ENCODE measurements at regions not wholly inside any gene's neighbourhood (a gene's known extent, or its start where the extent isn't known, plus 50 kb on each side); places are given as distances from the start of the nearest gene placed in this dataset.

DNA sequence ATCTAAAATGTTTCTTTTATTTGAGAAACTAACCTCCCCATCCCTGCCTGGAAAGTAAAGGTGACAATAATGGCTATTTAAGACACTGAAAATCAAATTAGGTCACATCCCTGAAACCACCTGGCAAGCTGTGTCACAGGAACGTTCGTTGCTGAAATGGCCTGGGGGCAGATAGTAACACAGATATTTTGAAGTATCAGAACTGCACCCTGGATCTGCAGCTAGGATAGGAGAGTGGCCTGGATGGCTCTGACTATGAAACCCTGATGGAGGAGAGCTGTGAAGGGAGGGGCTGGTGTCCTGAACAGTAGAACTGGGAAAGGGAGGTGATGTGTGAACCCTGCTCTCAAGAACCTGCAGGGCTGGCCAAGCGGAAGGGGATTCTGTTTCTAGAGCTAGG lies 648.3 kb upstream of the CFAP20DC start:
- ATAC-seq: no peak
- DNase-seq: no peak
- intact Hi-C loops (cut with DNase I): no loop called here

- DNase-seq (no peak), ATAC-seq (no peak)
- intact Hi-C loops (cut with DNase I): no loop called here
These were observed 647.0 kb upstream of the CFAP20DC start for GRCh38 chr3:59696783-59697182.

DNA sequence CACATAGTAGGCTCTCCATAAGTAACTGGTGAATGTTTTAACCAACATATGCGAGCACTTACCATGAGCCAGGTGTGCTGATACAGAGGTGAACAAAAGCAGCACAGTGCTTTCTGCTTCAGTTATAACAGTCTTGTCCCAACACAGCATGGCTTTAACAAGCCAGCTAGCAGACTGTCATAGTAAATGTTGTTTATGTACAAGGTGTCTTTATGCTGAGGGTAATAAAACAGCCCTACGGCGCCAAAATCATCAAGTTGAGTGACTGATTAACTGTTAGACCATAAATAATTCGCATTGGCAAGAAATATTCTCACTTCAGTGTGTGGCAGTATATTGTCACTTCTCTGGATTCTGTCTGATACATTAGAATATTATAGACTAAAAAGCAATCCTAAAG lies 646.0 kb upstream of the CFAP20DC start:
- DNase-seq (no peak), ATAC-seq (no peak)
- intact Hi-C loops (cut with DNase I): no loop called here

- no peak for DNase-seq
- intact Hi-C loops (cut with DNase I): no loop called here
These were observed 642.3 kb upstream of the CFAP20DC start for GRCh38 chr3:59692117-59692516.

DNA sequence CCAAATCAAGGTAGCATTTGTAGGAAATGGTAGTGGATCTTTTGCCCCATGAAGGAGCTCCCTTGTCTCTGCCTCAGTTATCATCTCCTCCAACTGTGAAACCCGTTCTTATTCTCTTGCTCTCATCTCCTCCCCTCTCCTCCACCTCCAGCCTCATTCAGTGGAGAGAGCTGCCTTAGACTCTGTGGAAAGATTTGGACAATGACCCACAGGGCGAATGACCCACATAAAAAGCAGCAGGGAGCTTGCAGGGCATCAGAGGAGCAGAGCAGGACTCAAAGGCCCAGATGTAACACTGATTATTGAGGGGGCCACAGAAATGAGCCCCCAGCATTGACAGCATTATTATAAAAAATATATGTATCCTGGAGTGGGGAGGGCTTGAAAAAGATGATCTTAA lies 641.1 kb upstream of the CFAP20DC start:
- ATAC-seq (no peak), DNase-seq (no peak)
- intact Hi-C loops (cut with DNase I): no loop called here

More at GRCh38 chr3:59692117-59692516, 642.3 kb upstream of the CFAP20DC start:
- ATAC-seq: no peak

GRCh38 chr3:59688636-59689035 lies 638.8 kb upstream of the CFAP20DC start:
- no peak for DNase-seq
- intact Hi-C loops (cut with DNase I): no loop called here
- no peak for ATAC-seq

GRCh38 chr3:59685432-59685831 lies 635.6 kb upstream of the CFAP20DC start:
- no peak for ATAC-seq
- no peak for DNase-seq
- intact Hi-C loops (cut with DNase I): no loop called here

DNA sequence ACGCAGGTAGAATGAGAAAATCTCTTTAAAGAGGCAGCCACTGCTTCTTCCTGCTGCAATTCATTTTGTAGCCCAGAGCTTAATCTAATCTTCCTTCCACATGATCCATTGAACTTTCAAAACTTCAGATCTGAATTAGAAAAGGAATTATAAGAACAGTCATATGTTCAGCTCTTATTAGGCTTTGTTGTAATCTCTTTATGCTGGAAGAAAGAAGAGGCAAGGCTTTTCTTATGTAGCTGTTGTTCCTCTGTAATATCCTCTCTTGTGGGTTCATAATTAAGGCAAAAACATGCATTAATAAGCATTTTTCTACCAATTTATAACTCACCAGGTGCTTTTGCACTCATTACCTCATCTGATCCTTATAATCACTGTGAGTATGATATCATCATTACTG lies 634.9 kb upstream of the CFAP20DC start:
- DNase-seq (no peak), ATAC-seq (no peak)
- intact Hi-C loops (cut with DNase I): no loop called here

DNA sequence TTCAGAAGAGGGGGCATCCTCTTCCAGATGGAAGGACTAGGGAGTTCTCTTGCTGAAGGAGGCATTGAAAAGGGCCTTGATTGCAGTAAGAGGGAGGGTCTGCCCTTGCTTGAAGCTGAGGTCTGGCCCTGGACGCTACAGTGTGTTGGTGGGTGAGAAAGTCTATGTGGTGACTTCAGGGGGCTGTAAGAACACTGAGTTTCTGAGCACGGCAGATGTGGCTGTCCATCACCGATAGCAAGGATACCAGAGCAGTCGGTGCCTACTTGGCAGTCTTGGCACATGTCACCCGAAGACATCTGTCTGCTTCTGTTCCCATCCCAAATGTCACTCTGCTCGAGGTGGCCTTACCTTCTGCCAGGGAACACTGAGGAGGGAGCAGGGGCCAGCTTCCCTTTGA lies 631.1 kb upstream of the CFAP20DC start:
- no peak for DNase-seq
- ATAC-seq: no peak
- intact Hi-C loops (cut with DNase I): no loop called here

- ATAC-seq (no peak), DNase-seq (no peak)
- intact Hi-C loops (cut with DNase I): no loop called here
These were observed 628.2 kb upstream of the CFAP20DC start for GRCh38 chr3:59677747-59678702.

DNA sequence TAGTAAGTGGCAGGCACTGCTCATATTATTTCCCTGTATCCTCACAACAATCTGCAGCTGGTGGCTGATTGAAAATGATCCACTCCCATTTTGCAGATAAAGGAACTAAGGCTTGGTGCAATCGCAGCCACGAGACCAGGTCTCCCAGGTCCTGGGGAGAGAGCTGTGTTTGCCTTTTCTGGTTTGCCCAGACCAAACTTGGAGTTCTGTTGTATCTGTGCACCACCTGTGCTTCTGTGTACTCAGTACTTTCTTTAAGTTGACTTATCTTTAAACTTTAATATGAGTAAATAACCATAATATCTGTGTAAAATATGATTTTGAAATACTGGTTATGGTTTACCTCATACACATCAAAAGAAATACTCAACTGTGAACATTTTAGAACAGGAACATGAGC lies 625.7 kb upstream of the CFAP20DC start:
- ATAC-seq: no peak
- intact Hi-C loops (cut with DNase I): no loop called here

DNA sequence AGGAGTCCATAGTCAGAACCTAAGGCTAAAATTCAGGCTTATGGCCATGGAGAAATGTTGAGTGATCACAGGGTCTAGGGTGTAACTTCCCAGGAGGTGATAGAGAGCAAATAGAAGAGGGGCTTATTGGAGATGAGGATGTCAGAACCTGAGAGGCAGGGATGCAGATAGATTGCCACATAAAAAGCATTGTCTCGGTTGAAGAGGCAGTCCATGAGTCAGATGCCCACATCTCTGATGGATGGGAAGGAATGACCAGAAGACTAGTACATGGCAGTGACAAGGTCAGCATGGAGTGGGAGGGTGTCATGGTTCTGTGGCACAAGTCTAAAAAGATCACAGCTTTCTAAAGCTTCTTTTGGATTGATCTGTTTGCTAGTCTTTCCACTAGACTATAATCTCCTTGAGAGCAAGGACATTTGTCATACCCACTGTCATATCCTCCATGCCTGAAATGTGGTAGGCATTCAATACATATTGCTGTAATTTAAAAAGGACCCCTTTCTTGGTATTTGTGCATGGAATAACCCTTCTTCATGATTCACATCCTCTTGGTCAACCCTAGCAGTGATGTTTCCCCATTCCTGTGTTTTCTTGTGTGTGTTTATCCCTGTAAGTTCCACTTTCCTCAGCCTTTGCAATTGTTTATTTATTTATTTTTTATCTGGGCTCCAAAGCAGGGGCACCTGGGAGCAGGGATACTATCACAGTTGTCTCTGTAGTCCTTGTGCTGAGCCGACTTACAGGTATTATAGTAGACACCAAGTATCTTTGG lies 613.4 kb upstream of the CFAP20DC start:
- ATAC-seq (no peak), DNase-seq (no peak)
- intact Hi-C loops (cut with DNase I): no loop called here

More for the DNA sequence above, 625.7 kb upstream of the CFAP20DC start:
- no peak for DNase-seq

- DNase-seq: no peak
- intact Hi-C loops (cut with DNase I): no loop called here
- no peak for ATAC-seq
These were observed 611.2 kb upstream of the CFAP20DC start for GRCh38 chr3:59660852-59661625.

- intact Hi-C loops (cut with DNase I): no loop called here
- no peak for DNase-seq
- ATAC-seq: no peak
These were observed 610.6 kb upstream of the CFAP20DC start for GRCh38 chr3:59660376-59660775.

DNA sequence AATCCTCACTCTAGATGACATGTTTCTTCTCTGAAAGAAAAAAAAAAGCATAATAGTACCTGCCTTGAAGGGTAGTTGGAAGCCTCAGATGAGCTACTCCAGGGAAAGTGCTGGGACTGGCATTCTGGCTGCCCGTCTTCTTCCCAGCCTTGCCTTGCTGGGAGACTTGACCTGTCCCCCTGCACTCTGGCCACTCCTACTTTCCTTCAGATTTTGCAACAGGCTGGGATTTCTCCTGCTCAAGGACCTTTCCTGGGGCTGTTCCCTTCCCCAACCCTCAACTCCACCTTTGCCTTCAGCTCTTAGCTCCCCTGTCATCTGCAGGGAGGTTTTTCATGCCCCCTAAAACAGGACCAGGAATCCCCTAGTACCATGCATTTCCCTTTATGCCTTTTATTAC lies 609.9 kb upstream of the CFAP20DC start:
- intact Hi-C loops (cut with DNase I): no loop called here
- DNase-seq: no peak
- no peak for ATAC-seq

GRCh38 chr3:59658866-59659265 lies 609.0 kb upstream of the CFAP20DC start:
- DNase-seq (no peak), ATAC-seq (no peak)
- intact Hi-C loops (cut with DNase I): no loop called here

DNA sequence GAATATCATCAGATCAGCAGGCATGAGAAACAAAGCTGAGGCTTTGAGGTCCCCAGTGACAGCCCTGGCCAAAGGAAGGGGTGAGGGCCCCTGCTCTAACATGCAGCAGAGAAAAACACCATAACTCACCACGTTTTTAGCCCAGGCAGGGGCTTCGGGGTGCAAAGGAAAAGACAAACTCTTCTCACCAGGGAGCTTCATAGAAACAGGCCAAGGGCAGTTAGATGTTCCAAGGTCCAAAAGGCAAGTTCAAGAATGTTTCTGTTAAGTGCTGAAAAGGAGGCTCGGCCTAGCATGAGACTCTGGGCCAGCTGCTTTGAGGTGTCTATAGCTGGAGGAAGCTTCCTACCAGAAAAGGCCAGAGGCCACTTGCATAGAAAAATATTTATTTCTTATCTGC lies 608.4 kb upstream of the CFAP20DC start:
- DNase-seq (no peak), ATAC-seq (no peak)
- intact Hi-C loops (cut with DNase I): no loop called here

DNA sequence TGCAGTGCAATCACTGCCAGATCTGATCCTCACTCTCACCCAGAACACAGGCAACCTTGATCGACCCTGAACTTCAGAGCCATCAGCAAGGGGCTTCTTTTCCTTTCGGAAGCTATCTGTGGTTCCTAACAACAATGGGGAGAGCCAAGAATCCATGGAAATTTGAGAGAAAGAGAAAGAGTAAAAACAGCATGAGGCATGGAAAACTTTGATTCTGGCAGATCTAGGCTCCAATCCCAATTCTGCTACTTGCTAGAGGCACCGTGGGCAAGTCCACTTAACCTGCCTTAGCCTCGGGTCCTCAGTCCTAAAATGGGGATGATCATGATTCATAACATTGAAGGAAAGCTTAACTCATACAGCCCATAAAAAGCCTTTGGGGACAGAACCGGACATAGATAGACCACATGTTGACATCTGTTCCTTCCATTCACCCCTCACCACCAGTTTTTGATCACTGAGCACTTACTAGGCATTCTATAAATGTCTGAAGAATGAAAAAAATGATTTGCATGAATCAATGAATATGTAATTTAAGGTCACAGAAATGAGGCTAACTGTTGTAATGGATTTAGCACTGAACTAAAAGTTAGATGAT lies 605.7 kb upstream of the CFAP20DC start:
- intact Hi-C loops (cut with DNase I): no loop called here
- ATAC-seq (no peak), DNase-seq (no peak)
